ENCODE measurements at regions not wholly inside any gene's neighbourhood (a gene's known extent, or its start where the extent isn't known, plus 50 kb on each side); places are given as distances from the start of the nearest gene placed in this dataset.

GRCh38 chr4:144356941-144357381 lies 216.4 kb upstream of the GYPA start:
- H3K4me3 ChIP-seq (ENCODE audit: low read depth, low read length, poor library complexity, severe bottlenecking): peak overlapping the region; percentile 11
- H3K27ac ChIP-seq (ENCODE audit: low read depth, low read length, poor library complexity, severe bottlenecking): peak overlapping the region; percentile 45
- H3K9me3 ChIP-seq (ENCODE audit: low read depth, low read length, poor library complexity, severe bottlenecking): no peaks in the 10 kb centered on the region
- POLR2A ChIA-PET (ENCODE audit: low non-redundant PET): no interaction called here
- intact Hi-C loops (cut with micrococcal nuclease; ENCODE audit: unreplicated experiment): loop anchor here (5.0 kb wide), 1 partner anchor 705 kb away; no protein-coding TSS in a partner anchor
- H3K4me1 ChIP-seq (ENCODE audit: insufficient read depth, low read length, poor library complexity, severe bottlenecking): peaks cover 30% of the 10 kb centered on the region
- peak; percentile 69 for DNase-seq (ENCODE audit: low spot score)
- BruUV-seq (replicated peaks): no TSS peak
- CTCF ChIA-PET: no interaction called here
- no peaks in the 10 kb centered on the region for H3K27me3 ChIP-seq (replicated peaks; ENCODE audit: insufficient read depth, low read depth, low read length, poor library complexity)
- TF ChIP-seq, protein P1, sequence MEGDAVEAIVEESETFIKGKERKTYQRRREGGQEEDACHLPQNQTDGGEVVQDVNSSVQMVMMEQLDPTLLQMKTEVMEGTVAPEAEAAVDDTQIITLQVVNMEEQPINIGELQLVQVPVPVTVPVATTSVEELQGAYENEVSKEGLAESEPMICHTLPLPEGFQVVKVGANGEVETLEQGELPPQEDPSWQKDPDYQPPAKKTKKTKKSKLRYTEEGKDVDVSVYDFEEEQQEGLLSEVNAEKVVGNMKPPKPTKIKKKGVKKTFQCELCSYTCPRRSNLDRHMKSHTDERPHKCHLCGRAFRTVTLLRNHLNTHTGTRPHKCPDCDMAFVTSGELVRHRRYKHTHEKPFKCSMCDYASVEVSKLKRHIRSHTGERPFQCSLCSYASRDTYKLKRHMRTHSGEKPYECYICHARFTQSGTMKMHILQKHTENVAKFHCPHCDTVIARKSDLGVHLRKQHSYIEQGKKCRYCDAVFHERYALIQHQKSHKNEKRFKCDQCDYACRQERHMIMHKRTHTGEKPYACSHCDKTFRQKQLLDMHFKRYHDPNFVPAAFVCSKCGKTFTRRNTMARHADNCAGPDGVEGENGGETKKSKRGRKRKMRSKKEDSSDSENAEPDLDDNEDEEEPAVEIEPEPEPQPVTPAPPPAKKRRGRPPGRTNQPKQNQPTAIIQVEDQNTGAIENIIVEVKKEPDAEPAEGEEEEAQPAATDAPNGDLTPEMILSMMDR (conservative IDR thresholded peaks at IDR 0.05; ENCODE audit: low read depth, low read length): no peak
- no peak for TF ChIP-seq EZH2 (IDR thresholded peaks at IDR 0.05; ENCODE audit: borderline replicate concordance, low read depth, low read length, poor library complexity, severe bottlenecking)
- H3K36me3 ChIP-seq (ENCODE audit: insufficient read depth, low read length, poor library complexity, severe bottlenecking): no peaks in the 10 kb centered on the region

DNA sequence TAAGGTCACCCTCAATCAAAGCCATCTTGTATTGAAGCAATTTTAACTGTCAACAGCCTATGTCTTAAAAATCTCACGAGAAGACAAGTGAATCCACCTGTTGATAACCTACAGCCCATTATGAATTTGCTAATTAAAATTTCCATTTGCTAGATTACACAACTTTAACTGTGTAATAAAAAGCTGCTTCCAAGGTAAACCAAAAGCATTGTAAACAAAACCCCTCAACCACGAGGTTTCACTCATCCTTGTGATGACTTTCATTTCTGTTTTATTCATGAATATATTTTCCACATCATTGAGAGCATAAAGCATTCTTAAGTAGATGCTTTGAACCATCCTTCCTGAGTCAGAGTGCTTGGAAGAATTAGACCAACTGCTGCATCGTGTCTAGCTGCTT lies 217.5 kb upstream of the GYPA start:
- BruUV-seq (replicated peaks): no TSS peak
- TF ChIP-seq, protein P1 (conservative IDR thresholded peaks at IDR 0.05; ENCODE audit: low read depth, low read length): no peak
- TF ChIP-seq EZH2 (IDR thresholded peaks at IDR 0.05; ENCODE audit: borderline replicate concordance, low read depth, low read length, poor library complexity, severe bottlenecking): no peak
- ChIA-PET POLR2A (ENCODE audit: low non-redundant PET) (no interaction called here), CTCF (no interaction called here)
- no peaks in the 10 kb centered on the region for H3K9me3 ChIP-seq (ENCODE audit: low read depth, low read length, poor library complexity, severe bottlenecking)
- no peaks in the 10 kb centered on the region for H3K27me3 ChIP-seq (replicated peaks; ENCODE audit: insufficient read depth, low read depth, low read length, poor library complexity)
- H3K4me3 ChIP-seq (ENCODE audit: low read depth, low read length, poor library complexity, severe bottlenecking): no peak overlapping the region
- peaks cover 23% of the 10 kb centered on the region for H3K4me1 ChIP-seq (ENCODE audit: insufficient read depth, low read length, poor library complexity, severe bottlenecking)
- intact Hi-C loops (cut with micrococcal nuclease; ENCODE audit: unreplicated experiment): loop anchor here (5.0 kb wide), 1 partner anchor 704 kb away; no protein-coding TSS in a partner anchor
- H3K27ac ChIP-seq (ENCODE audit: low read depth, low read length, poor library complexity, severe bottlenecking): no peak overlapping the region
- no peaks in the 10 kb centered on the region for H3K36me3 ChIP-seq (ENCODE audit: insufficient read depth, low read length, poor library complexity, severe bottlenecking)
- DNase-seq (ENCODE audit: low spot score): peak; percentile 19

DNA sequence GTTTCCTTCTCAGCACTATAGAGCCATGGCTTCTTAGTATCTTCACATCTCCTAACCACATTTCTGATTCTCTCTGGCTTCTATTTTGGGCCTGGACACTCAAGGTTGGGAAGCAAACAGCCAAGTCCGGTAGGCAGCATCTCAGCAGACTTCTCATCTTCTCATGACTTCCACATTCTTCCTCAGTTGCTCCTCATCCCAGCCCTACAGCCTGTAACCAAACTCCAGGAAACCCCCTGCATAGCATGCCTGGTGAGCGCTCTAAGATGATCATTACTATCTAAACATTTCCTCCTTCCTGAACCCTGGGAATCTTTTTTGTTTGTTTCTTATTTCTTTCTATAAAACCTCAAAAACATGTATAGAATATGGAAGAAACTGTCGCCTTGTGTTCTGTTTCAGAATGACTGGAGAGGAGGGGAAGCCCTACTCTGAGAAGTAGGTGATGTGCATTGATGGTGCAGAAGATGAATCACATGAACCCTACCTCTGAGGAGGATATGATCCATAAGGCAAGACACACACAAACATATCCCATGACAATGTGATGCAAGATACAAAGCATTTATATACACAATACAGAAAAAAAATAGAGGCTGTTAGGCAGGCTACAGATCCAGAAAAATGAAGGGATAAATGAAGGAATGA lies 219.8 kb upstream of the GYPA start:
- intact Hi-C loops (cut with micrococcal nuclease; ENCODE audit: unreplicated experiment): no loop called here
- H3K27ac ChIP-seq (ENCODE audit: low read depth, low read length, poor library complexity, severe bottlenecking): no peak overlapping the region
- ChIA-PET POLR2A (ENCODE audit: low non-redundant PET) (no interaction called here), CTCF (no interaction called here)
- no peak overlapping the region for H3K4me3 ChIP-seq (ENCODE audit: low read depth, low read length, poor library complexity, severe bottlenecking)
- BruUV-seq (replicated peaks): no TSS peak
- no peak for DNase-seq (ENCODE audit: low spot score)
- H3K27me3 ChIP-seq (replicated peaks; ENCODE audit: insufficient read depth, low read depth, low read length, poor library complexity): no peaks in the 10 kb centered on the region
- no peaks in the 10 kb centered on the region for H3K9me3 ChIP-seq (ENCODE audit: low read depth, low read length, poor library complexity, severe bottlenecking)
- H3K36me3 ChIP-seq (ENCODE audit: insufficient read depth, low read length, poor library complexity, severe bottlenecking): no peaks in the 10 kb centered on the region
- peaks cover 22% of the 10 kb centered on the region for H3K4me1 ChIP-seq (ENCODE audit: insufficient read depth, low read length, poor library complexity, severe bottlenecking)
- TF ChIP-seq, protein P1 (conservative IDR thresholded peaks at IDR 0.05; ENCODE audit: low read depth, low read length): no peak
- no peak for TF ChIP-seq EZH2 (IDR thresholded peaks at IDR 0.05; ENCODE audit: borderline replicate concordance, low read depth, low read length, poor library complexity, severe bottlenecking)
